IMR-90 (cell line): ENCODE measurements at regions not wholly inside any gene's neighbourhood (a gene's known extent, or its start where the extent isn't known, plus 50 kb on each side); places are given as distances from the start of the nearest gene placed in this dataset.

Experiments
- ATAC-seq: fragments of 200-7000 bp; cut with Tn5 transposase; 2 replicates; pipeline ENCODE4 v1.9.1; 2020; ENCODE audit warnings: low read depth, mild to moderate bottlenecking, moderate library complexity
- BruUV-seq: library from RNA; stranded (reverse); fragments of 400-500 nt; replicated peaks from 2 replicates; lab custom pipeline; 2021; lab: Mats Ljungman, UMichigan
- CTCF ChIA-PET: fragments of 300-600 bp; formaldehyde crosslinking; extraction: SDS; loops from one replicate; lab custom pipeline; 2021; ENCODE audit warnings: antibody characterized with exemption; lab: Yijun Ruan, JAX
- POLR2A ChIA-PET: fragments of 300-600 bp; sonication (Branson Sonifier 250); formaldehyde crosslinking; loops from one replicate; lab custom pipeline; 2022; ENCODE audit warnings: antibody characterized with exemption; ENCODE audit not compliant: unreplicated experiment; lab: Charles Lee
- DNase-seq: peaks from one replicate; pipeline ENCODE4 v3.0.0; 2013
- H2AFZ ChIP-seq: replicated peaks from 2 replicates; pipeline ENCODE3; 2013; ENCODE audit warnings: low read length, mild to moderate bottlenecking; ENCODE audit not compliant: poor library complexity
- H2AK5ac ChIP-seq: 2 replicates; pipeline ENCODE4 v1.6.1; 2013; ENCODE audit warnings: low read depth, low read length, inconsistent platforms
- H2AK9ac ChIP-seq: replicated peaks from 2 replicates; pipeline ENCODE3; 2013; ENCODE audit warnings: mild to moderate bottlenecking, low read depth, low read length, moderate library complexity; ENCODE audit not compliant: poor library complexity
- H2BK120ac ChIP-seq: 2 replicates; pipeline ENCODE4 v1.6.1; 2013; ENCODE audit warnings: low read depth, low read length, inconsistent platforms
- H2BK15ac ChIP-seq: 3 replicates; pipeline ENCODE4 v1.6.1; 2013; ENCODE audit warnings: low read depth, low read length, inconsistent platforms
- H2BK20ac ChIP-seq: 2 replicates; pipeline ENCODE4 v1.6.1; 2013; ENCODE audit warnings: low read depth, mild to moderate bottlenecking, inconsistent platforms, low read length, moderate library complexity
- H2BK5ac ChIP-seq: 2 replicates; pipeline ENCODE4 v1.6.1; 2013; ENCODE audit warnings: mild to moderate bottlenecking, low read depth, low read length, inconsistent platforms; ENCODE audit not compliant: poor library complexity, severe bottlenecking
- H3K14ac ChIP-seq: replicated peaks from 2 replicates; pipeline ENCODE4 v1.6.1; 2013; ENCODE audit warnings: low read depth, low read length, inconsistent platforms
- H3K18ac ChIP-seq: 2 replicates; pipeline ENCODE4 v1.6.1; 2013; ENCODE audit warnings: low read depth, low read length, control low read depth
- H3K23ac ChIP-seq: 2 replicates; pipeline ENCODE4 v1.6.1; 2013; ENCODE audit warnings: low read depth, low read length, inconsistent platforms
- H3K27ac ChIP-seq: 2 replicates; pipeline ENCODE4 v1.5.1; 2013; ENCODE audit warnings: mild to moderate bottlenecking, control low read depth, low read length; ENCODE audit not compliant: insufficient read depth
- H3K27me3 ChIP-seq: 2 replicates; pipeline ENCODE4 v1.6.1; 2013; ENCODE audit warnings: low read length; ENCODE audit not compliant: control insufficient read depth, insufficient read depth
- H3K36me3 ChIP-seq: 2 replicates; pipeline ENCODE4 v1.6.1; 2013; ENCODE audit warnings: low read length, mixed read lengths; ENCODE audit not compliant: control insufficient read depth, insufficient read depth
- H3K4ac ChIP-seq: 2 replicates; pipeline ENCODE4 v1.6.1; 2013; ENCODE audit warnings: low read depth, low read length, inconsistent platforms
- H3K4me1 ChIP-seq: 2 replicates; pipeline ENCODE4 v1.6.1; 2013; ENCODE audit warnings: low read length, mixed read lengths; ENCODE audit not compliant: control insufficient read depth, insufficient read depth
- H3K4me2 ChIP-seq: 2 replicates; pipeline ENCODE4 v1.6.1; 2013; ENCODE audit warnings: low read depth, mild to moderate bottlenecking, control low read depth, low read length, moderate library complexity
- H3K4me3 ChIP-seq: 2 replicates; pipeline ENCODE4 v1.5.1; 2013; ENCODE audit warnings: low read depth, mild to moderate bottlenecking, control low read depth, low read length, moderate library complexity; ENCODE audit not compliant: insufficient read depth
- H3K56ac ChIP-seq: 2 replicates; pipeline ENCODE4 v1.6.1; 2013; ENCODE audit warnings: low read length, inconsistent platforms; ENCODE audit not compliant: insufficient read depth; ENCODE audit errors: extremely low read depth
- H3K79me1 ChIP-seq, 2 experiments: 2 replicates each; pipeline ENCODE4 v1.6.1; 2013; ENCODE audit warnings: low read length in 2 of 2, inconsistent platforms in 1 of 2, low read depth in 1 of 2
- H3K9ac ChIP-seq: 2 replicates; pipeline ENCODE4 v1.6.1; 2013; ENCODE audit warnings: low read depth, low read length, control low read depth
- H3K9me1 ChIP-seq: 2 replicates; pipeline ENCODE4 v1.6.1; 2013; ENCODE audit warnings: low read length, inconsistent platforms; ENCODE audit not compliant: insufficient read depth
- H3K9me3 ChIP-seq: 2 replicates; pipeline ENCODE4 v1.6.1; 2013; ENCODE audit warnings: low read length; ENCODE audit not compliant: control insufficient read depth, insufficient read depth
- H4K20me1 ChIP-seq: 2 replicates; pipeline ENCODE4 v1.6.1; 2013; ENCODE audit warnings: low read length, inconsistent platforms; ENCODE audit not compliant: insufficient read depth
- H4K5ac ChIP-seq: 2 replicates; pipeline ENCODE4 v1.6.1; 2013; ENCODE audit warnings: mild to moderate bottlenecking, low read depth, low read length, control low read depth
- H4K8ac ChIP-seq, 2 experiments: 2 replicates each; pipeline ENCODE4 v1.6.1; 2013; ENCODE audit warnings: low read depth in 2 of 2, low read length in 2 of 2, control low read depth in 1 of 2, inconsistent platforms in 1 of 2
- H4K91ac ChIP-seq: 2 replicates; pipeline ENCODE4 v1.6.1; 2013; ENCODE audit warnings: low read depth, low read length, inconsistent platforms; ENCODE audit not compliant: insufficient read depth
- CEBPB ChIP-seq: IDR thresholded peaks from 2 replicates; pipeline ENCODE4 v1.6.1; 2012; ENCODE audit warnings: low read depth, low read length, improper control_type of control experiment
- CHD1 ChIP-seq: IDR thresholded peaks from 2 replicates; pipeline ENCODE4 v1.6.1; 2012; ENCODE audit warnings: low read depth, low read length, improper control_type of control experiment
- MAFK ChIP-seq: IDR thresholded peaks from 2 replicates; pipeline ENCODE4 v1.6.1; 2012; ENCODE audit warnings: low read depth, low read length, improper control_type of control experiment
- POLR2A ChIP-seq: IDR thresholded peaks from 2 replicates; pipeline ENCODE4 v1.6.1; 2012; ENCODE audit warnings: mild to moderate bottlenecking, low read depth, low read length
- RAD21 ChIP-seq: IDR thresholded peaks from 2 replicates; pipeline ENCODE4 v1.6.1; 2012; ENCODE audit warnings: low read length, improper control_type of control experiment
- RCOR1 ChIP-seq: IDR thresholded peaks from 2 replicates; pipeline ENCODE4 v1.6.1; 2012; ENCODE audit warnings: mild to moderate bottlenecking, low read length, improper control_type of control experiment; ENCODE audit not compliant: insufficient replicate concordance
- RFX5 ChIP-seq: IDR thresholded peaks from 2 replicates; pipeline ENCODE4 v1.8.0; 2012; ENCODE audit warnings: low read depth, mild to moderate bottlenecking, low read length, moderate library complexity
- WGBS, 2 experiments: methylation state at CpG; one replicate each; pipeline versions ENCODE4 v1.1.5 to v1.1.7; 2013; ENCODE audit warnings: missing lambda C conversion rate in 2 of 2; ENCODE audit not compliant: insufficient read length in 1 of 2; ENCODE audit errors: extremely low coverage in 2 of 2; 5-methylcytosine and 5-hydroxymethylcytosine counted together
- dilution Hi-C: fragments of 300-500 bp; cut with HindIII; formaldehyde crosslinking; loops from one replicate; pipeline ENCODE4 v1.14.3; 2018; ENCODE audit warnings: low sequenced_read_pairs; ENCODE audit not compliant: unreplicated experiment
- in situ Hi-C: fragments of 300-500 bp; cut with MboI; formaldehyde crosslinking; loops from 3 replicates; pipeline ENCODE4 v1.14.3; 2019; ENCODE audit warnings: low sequenced_read_pairs, inconsistent platforms, mixed read lengths
- intact Hi-C: fragments of 100-400 bp; cut with micrococcal nuclease; formaldehyde crosslinking; loops from 2 replicates; pipeline ENCODE4 v1.10.0; 2022
- TF ChIP-seq, protein P1 (sequence below): conservative IDR thresholded peaks from 2 replicates; pipeline ENCODE4 v1.5.1; 2012; ENCODE audit warnings: mild to moderate bottlenecking, low read depth, low read length, improper control_type of control experiment
- TF ChIP-seq, protein P2 (sequence below): fragments of 150-350 bp; IDR thresholded peaks from 2 replicates; pipeline ENCODE4 v1.6.1; 2016; ENCODE audit warnings: low read depth, mild to moderate bottlenecking, low read length, moderate library complexity, borderline replicate concordance
- TF ChIP-seq, protein P3 (sequence below): fragments of 150-350 bp; IDR thresholded peaks from 2 replicates; pipeline ENCODE4 v1.6.1; 2017; ENCODE audit warnings: mild to moderate bottlenecking, antibody characterized with exemption, low read length, low read depth

DNA sequence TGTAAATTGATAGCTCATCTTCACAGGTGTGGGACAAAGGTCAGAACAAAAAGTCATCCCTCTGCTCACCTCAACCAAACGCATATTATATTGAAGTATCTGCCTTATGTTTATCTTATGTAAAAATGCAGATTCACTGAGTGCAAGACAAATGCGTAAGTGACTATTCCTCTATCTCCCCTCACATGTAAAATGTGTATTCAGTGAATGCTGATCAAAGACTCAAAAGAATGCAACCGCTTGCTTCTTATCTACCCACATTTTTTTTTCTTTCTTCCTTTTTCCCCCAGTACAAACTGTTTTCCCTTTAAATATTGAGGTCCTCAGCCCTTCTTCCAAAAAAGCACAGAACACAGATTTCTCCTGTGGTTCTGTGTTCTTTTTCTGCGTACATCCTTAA lies 1882.9 kb downstream of the NCAM2 start:
- POLR2A ChIA-PET: no interaction called here
- ATAC-seq: no peak

More for the DNA sequence above, 1882.9 kb downstream of the NCAM2 start:
- H3K4ac ChIP-seq: no peak overlapping the region
- H3K18ac ChIP-seq: no peak overlapping the region
- no peak overlapping the region for H2BK20ac ChIP-seq
- intact Hi-C loops: no loop called here
- H3K23ac ChIP-seq: no peak overlapping the region
- H3K4me1 ChIP-seq: no peaks in the 10 kb centered on the region
- no peaks in the 10 kb centered on the region for H3K79me1 ChIP-seq
- peaks cover 5% of the 10 kb centered on the region for H3K9me3 ChIP-seq
- no peak overlapping the region for H4K8ac ChIP-seq
- H2BK5ac ChIP-seq: no peak overlapping the region
- no peak overlapping the region for H4K91ac ChIP-seq
- no peak overlapping the region for H3K14ac ChIP-seq
- H4K5ac ChIP-seq: no peak overlapping the region
- H3K36me3 ChIP-seq: no peaks in the 10 kb centered on the region
- no peak for TF ChIP-seq POLR2A
- TF ChIP-seq, protein P1, sequence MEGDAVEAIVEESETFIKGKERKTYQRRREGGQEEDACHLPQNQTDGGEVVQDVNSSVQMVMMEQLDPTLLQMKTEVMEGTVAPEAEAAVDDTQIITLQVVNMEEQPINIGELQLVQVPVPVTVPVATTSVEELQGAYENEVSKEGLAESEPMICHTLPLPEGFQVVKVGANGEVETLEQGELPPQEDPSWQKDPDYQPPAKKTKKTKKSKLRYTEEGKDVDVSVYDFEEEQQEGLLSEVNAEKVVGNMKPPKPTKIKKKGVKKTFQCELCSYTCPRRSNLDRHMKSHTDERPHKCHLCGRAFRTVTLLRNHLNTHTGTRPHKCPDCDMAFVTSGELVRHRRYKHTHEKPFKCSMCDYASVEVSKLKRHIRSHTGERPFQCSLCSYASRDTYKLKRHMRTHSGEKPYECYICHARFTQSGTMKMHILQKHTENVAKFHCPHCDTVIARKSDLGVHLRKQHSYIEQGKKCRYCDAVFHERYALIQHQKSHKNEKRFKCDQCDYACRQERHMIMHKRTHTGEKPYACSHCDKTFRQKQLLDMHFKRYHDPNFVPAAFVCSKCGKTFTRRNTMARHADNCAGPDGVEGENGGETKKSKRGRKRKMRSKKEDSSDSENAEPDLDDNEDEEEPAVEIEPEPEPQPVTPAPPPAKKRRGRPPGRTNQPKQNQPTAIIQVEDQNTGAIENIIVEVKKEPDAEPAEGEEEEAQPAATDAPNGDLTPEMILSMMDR: no peak
- no peak for TF ChIP-seq CEBPB
- no peak for TF ChIP-seq RAD21
- TF ChIP-seq, protein P2, sequence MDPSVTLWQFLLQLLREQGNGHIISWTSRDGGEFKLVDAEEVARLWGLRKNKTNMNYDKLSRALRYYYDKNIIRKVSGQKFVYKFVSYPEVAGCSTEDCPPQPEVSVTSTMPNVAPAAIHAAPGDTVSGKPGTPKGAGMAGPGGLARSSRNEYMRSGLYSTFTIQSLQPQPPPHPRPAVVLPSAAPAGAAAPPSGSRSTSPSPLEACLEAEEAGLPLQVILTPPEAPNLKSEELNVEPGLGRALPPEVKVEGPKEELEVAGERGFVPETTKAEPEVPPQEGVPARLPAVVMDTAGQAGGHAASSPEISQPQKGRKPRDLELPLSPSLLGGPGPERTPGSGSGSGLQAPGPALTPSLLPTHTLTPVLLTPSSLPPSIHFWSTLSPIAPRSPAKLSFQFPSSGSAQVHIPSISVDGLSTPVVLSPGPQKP: no peak
- no peak for TF ChIP-seq RCOR1
- no peak for TF ChIP-seq RFX5
- TF ChIP-seq, protein P3, sequence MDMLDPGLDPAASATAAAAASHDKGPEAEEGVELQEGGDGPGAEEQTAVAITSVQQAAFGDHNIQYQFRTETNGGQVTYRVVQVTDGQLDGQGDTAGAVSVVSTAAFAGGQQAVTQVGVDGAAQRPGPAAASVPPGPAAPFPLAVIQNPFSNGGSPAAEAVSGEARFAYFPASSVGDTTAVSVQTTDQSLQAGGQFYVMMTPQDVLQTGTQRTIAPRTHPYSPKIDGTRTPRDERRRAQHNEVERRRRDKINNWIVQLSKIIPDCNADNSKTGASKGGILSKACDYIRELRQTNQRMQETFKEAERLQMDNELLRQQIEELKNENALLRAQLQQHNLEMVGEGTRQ: no peak
- no peak for TF ChIP-seq CHD1
- no peak for TF ChIP-seq MAFK
- dilution Hi-C loops: no loop called here
- in situ Hi-C loops: loop anchor here (25.0 kb wide), 1 partner anchor 94 kb away; no protein-coding TSS in a partner anchor
- H2AK5ac ChIP-seq: no peak overlapping the region
- H3K27ac ChIP-seq: no peak overlapping the region
- no peak overlapping the region for H3K9ac ChIP-seq
- no peak overlapping the region for H2BK15ac ChIP-seq
- H3K4me3 ChIP-seq: no peak overlapping the region
- no peak overlapping the region for H3K56ac ChIP-seq
- no peak for DNase-seq
- H3K27me3 ChIP-seq: no peaks in the 10 kb centered on the region
- no TSS peak for BruUV-seq
- CTCF ChIA-PET: interaction anchor here (0.7 kb wide), 2 partner anchors 8 to 120 kb away, joined by 4 read pairs; no protein-coding TSS in a partner anchor
- H2AFZ ChIP-seq: no peak overlapping the region
- no CpG with 5 or more reads among the region's 4 CpGs for WGBS, 2 experiments
- no peak overlapping the region for H2AK9ac ChIP-seq
- H3K9me1 ChIP-seq: no peaks in the 10 kb centered on the region
- H2BK120ac ChIP-seq: no peak overlapping the region
- H4K20me1 ChIP-seq: no peaks in the 10 kb centered on the region
- no peak overlapping the region for H3K4me2 ChIP-seq
